ENCODE measurements at regions not wholly inside any gene's neighbourhood (a gene's known extent, or its start where the extent isn't known, plus 50 kb on each side); places are given as distances from the start of the nearest gene placed in this dataset.

DNA sequence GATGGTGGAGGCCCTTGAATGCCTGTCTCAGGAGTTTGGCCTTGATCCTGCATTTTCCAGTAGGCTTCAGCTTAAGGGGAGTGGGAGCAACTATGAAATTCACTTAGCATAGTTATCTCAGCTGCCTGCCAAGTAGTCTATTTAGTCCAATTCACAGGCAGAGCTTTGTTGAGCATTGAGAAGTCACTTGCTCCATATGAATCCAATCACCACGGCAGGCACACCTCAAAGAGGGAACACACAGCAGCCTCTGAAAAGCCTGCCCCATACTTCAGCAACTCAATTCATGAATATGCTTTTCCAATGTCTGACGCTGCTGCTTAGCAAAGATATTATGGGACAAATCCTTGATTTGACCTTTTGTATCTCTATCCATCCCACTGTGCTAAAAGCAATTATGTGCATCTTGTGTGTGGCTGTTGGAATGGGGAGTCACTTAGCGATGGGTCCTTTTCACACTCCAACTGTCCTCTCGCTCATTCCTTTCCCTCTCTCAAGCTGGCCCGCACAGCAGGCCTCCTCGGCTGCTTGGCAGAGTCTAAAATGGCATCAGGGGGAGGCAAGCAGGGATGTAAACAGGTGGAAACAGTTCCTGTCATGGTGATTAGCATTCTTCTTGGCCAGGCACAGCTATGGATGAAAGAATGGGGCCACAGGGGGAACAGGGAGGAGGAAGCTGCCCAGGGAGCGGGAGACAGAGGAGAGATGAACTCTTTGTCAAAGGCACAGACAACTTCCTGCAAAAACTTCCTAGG is 56.0 kb upstream of the LRPPRC start:
- no peaks in the 10 kb centered on the region for H3K9me3 ChIP-seq
- DNase-seq (ENCODE audit: low spot score in 2 of 2) = no peak
- H3K27ac ChIP-seq = no peak overlapping the region
- no peaks in the 10 kb centered on the region for H3K4me1 ChIP-seq
- intact Hi-C loops (cut with DNase I; ENCODE audit: low total_unique reads) = no loop called here
- H3K36me3 ChIP-seq = no peaks in the 10 kb centered on the region
- H3K4me3 ChIP-seq = no peak overlapping the region
- no peaks in the 10 kb centered on the region for H3K27me3 ChIP-seq
- TF ChIP-seq POLR2AphosphoS5 (IDR thresholded peaks at IDR 0.05) = no peak
- no peak for TF ChIP-seq POLR2A (IDR thresholded peaks at IDR 0.05)
- TF ChIP-seq, protein P1, sequence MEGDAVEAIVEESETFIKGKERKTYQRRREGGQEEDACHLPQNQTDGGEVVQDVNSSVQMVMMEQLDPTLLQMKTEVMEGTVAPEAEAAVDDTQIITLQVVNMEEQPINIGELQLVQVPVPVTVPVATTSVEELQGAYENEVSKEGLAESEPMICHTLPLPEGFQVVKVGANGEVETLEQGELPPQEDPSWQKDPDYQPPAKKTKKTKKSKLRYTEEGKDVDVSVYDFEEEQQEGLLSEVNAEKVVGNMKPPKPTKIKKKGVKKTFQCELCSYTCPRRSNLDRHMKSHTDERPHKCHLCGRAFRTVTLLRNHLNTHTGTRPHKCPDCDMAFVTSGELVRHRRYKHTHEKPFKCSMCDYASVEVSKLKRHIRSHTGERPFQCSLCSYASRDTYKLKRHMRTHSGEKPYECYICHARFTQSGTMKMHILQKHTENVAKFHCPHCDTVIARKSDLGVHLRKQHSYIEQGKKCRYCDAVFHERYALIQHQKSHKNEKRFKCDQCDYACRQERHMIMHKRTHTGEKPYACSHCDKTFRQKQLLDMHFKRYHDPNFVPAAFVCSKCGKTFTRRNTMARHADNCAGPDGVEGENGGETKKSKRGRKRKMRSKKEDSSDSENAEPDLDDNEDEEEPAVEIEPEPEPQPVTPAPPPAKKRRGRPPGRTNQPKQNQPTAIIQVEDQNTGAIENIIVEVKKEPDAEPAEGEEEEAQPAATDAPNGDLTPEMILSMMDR (IDR thresholded peaks at IDR 0.05) = no peak

DNA sequence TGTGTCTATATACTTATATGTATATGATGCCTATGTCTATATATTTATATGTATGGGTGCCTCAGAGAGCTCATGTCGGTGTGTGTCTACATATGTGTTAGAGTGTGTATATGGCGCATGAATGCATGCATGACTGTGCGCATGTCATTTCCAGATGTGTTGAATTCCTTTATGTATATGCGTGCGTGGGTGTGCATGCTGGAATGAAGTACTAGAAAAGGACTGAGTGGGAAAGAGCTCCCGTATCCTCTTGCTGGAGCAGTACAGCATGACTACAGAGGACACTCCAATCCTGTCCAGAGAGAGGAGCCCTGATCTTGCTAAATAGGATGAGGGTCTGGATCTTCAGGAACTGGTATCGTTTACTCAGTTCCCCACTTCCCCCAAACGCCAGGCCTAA is 56.8 kb upstream of the LRPPRC start:
- intact Hi-C loops (cut with DNase I; ENCODE audit: low total_unique reads) = no loop called here
- TF ChIP-seq POLR2A (IDR thresholded peaks at IDR 0.05) (no peak), POLR2AphosphoS5 (IDR thresholded peaks at IDR 0.05) (no peak)
- TF ChIP-seq, protein P1 (IDR thresholded peaks at IDR 0.05) = no peak
- DNase-seq (ENCODE audit: low spot score in 2 of 2) = no peak
- Histone ChIP-seq H3K36me3 (no peaks in the 10 kb centered on the region), H3K27ac (no peak overlapping the region), H3K4me3 (no peak overlapping the region), H3K27me3 (no peaks in the 10 kb centered on the region), H3K9me3 (no peaks in the 10 kb centered on the region), H3K4me1 (no peaks in the 10 kb centered on the region)

DNA sequence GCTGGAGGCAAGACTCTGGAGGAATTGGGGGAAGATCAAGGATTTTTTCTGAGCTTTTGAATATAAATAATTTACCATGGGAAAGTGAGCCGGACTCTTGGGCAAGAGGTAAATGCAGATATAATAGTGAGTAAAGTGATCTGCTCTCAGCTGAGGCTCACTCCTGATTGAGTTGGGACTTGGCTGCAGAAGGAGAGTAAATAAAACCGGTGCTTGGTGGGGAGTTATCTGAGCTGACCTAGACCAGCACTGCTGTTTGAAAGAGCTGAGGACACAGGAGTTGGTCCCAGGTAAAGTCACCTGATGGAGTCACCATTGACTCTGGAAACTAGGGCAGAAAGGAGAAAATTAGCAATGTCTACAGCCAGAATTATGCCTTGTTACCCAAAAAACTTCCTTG is 57.3 kb upstream of the LRPPRC start:
- Histone ChIP-seq H3K4me1 (no peaks in the 10 kb centered on the region), H3K9me3 (no peaks in the 10 kb centered on the region), H3K27ac (no peak overlapping the region), H3K27me3 (no peaks in the 10 kb centered on the region), H3K4me3 (no peak overlapping the region), H3K36me3 (no peaks in the 10 kb centered on the region)
- intact Hi-C loops (cut with DNase I; ENCODE audit: low total_unique reads) = no loop called here
- no peak for DNase-seq (ENCODE audit: low spot score in 2 of 2)
- no peak for TF ChIP-seq POLR2AphosphoS5 (IDR thresholded peaks at IDR 0.05)
- no peak for TF ChIP-seq POLR2A (IDR thresholded peaks at IDR 0.05)
- TF ChIP-seq, protein P1 (IDR thresholded peaks at IDR 0.05) = no peak

DNA sequence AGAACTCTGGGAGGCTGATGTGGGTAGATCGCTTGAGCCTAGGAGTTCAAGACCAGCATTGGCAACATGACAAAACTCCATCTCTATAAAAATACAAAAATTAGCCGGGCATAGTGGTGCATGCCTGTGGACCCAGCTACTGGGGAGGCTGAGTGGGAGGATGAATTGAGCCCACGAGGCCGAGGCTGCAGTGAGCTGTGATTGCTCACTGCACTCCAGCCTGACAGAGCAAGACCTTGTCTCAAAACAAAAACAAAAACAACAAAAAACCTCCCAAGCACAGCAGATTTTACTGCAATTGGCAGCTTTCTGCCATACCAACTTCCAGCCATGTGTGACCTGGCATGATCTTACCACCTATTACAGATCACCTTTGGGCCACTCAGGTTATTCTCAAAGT is 57.7 kb upstream of the LRPPRC start:
- intact Hi-C loops (cut with DNase I; ENCODE audit: low total_unique reads) = no loop called here
- no peak for DNase-seq (ENCODE audit: low spot score in 2 of 2)

DNA sequence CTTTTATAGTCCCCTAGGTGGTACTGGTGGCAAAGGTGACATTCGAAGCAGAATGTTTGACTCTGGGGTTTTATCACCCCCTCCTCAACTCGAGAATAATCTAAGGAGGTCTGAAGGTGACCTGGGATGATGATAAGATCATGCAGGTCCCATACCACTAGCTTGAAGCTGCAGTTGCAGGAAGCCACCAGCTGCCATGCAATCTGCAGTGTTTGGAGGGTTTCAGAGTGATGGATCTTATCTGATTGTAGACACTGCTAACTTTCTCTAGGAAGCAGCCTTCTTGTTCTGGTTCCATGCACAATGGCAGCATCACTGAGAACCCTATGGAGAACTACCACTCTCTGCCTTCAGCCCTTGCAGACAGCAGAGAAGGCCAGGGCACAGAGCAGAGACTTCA is 59.4 kb upstream of the LRPPRC start:
- DNase-seq (ENCODE audit: low spot score in 2 of 2) = no peak
- Histone ChIP-seq H3K36me3 (no peaks in the 10 kb centered on the region), H3K9me3 (no peaks in the 10 kb centered on the region), H3K27me3 (no peaks in the 10 kb centered on the region), H3K27ac (no peak overlapping the region), H3K4me3 (no peak overlapping the region), H3K4me1 (no peaks in the 10 kb centered on the region)
- no peak for TF ChIP-seq POLR2A (IDR thresholded peaks at IDR 0.05)
- no peak for TF ChIP-seq POLR2AphosphoS5 (IDR thresholded peaks at IDR 0.05)
- TF ChIP-seq, protein P1 (IDR thresholded peaks at IDR 0.05) = no peak
- intact Hi-C loops (cut with DNase I; ENCODE audit: low total_unique reads) = no loop called here

More for the DNA sequence above, 57.7 kb upstream of the LRPPRC start:
- H3K4me3 ChIP-seq = no peak overlapping the region
- H3K27me3 ChIP-seq = no peaks in the 10 kb centered on the region
- no peaks in the 10 kb centered on the region for H3K36me3 ChIP-seq
- TF ChIP-seq POLR2A (IDR thresholded peaks at IDR 0.05) (no peak), POLR2AphosphoS5 (IDR thresholded peaks at IDR 0.05) (no peak)
- TF ChIP-seq, protein P1 (IDR thresholded peaks at IDR 0.05) = no peak
- no peaks in the 10 kb centered on the region for H3K9me3 ChIP-seq
- H3K27ac ChIP-seq = no peak overlapping the region
- no peaks in the 10 kb centered on the region for H3K4me1 ChIP-seq
